ENCODE measurements at regions not wholly inside any gene's neighbourhood (a gene's known extent, or its start where the extent isn't known, plus 50 kb on each side); places are given as distances from the start of the nearest gene placed in this dataset.

DNA sequence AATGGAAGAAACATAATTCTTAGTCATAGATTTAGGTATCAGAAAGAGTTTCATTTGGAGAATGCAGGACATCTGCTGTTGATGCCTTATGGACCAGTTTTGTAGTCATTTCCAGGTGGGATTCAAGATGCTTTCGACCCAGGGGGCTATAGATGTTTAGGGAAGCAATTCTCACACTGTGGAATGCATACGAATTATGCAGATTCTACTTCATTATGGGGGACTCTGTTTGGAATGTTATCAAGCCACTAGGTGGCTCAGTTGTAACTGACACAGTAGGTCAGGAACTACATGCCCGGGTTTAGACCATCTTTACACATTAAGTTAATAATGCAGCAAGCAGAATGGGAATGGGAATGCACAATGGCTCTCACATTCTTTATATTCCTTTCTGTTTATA lies 1359.8 kb downstream of the ZPLD1 start:
- H3K4me3 ChIP-seq (ENCODE audit: low read depth, low read length) = no peak overlapping the region
- no peak for TF ChIP-seq POLR2A (IDR thresholded peaks at IDR 0.05; ENCODE audit: extremely low read depth, insufficient read length)
- TF ChIP-seq MYC (IDR thresholded peaks at IDR 0.05; ENCODE audit: low read depth, low read length) = no peak
- TF ChIP-seq, protein P1, sequence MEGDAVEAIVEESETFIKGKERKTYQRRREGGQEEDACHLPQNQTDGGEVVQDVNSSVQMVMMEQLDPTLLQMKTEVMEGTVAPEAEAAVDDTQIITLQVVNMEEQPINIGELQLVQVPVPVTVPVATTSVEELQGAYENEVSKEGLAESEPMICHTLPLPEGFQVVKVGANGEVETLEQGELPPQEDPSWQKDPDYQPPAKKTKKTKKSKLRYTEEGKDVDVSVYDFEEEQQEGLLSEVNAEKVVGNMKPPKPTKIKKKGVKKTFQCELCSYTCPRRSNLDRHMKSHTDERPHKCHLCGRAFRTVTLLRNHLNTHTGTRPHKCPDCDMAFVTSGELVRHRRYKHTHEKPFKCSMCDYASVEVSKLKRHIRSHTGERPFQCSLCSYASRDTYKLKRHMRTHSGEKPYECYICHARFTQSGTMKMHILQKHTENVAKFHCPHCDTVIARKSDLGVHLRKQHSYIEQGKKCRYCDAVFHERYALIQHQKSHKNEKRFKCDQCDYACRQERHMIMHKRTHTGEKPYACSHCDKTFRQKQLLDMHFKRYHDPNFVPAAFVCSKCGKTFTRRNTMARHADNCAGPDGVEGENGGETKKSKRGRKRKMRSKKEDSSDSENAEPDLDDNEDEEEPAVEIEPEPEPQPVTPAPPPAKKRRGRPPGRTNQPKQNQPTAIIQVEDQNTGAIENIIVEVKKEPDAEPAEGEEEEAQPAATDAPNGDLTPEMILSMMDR (IDR thresholded peaks at IDR 0.05; ENCODE audit: low read depth, low read length) = peak; percentile 16
- peak; percentile 11 for DNase-seq (ENCODE audit: low read depth)

DNA sequence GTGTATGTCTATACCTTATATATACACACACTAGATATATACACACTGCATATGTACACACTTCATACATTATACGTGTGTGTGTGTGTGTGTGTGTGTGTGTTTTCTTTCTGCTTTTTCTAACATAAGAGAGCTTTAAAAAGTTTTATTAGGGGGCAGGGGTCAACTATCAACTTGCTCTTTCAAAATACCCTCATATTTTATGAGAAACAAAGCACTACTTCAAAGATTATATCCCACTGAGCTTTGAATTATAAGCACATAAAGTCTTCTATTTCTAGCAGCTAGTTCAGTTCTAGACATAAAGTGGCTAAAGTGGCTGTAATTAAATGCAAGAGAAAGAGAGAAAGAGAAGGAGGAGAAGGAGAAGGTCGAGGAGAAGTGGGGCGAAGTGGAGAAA lies 1361.3 kb downstream of the ZPLD1 start:
- DNase-seq (ENCODE audit: low read depth) = no peak
- TF ChIP-seq MYC (IDR thresholded peaks at IDR 0.05; ENCODE audit: low read depth, low read length) (no peak), POLR2A (IDR thresholded peaks at IDR 0.05; ENCODE audit: extremely low read depth, insufficient read length) (no peak)
- TF ChIP-seq, protein P2, sequence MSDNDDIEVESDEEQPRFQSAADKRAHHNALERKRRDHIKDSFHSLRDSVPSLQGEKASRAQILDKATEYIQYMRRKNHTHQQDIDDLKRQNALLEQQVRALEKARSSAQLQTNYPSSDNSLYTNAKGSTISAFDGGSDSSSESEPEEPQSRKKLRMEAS (IDR thresholded peaks at IDR 0.05; ENCODE audit: low read depth, low read length) = no peak
- TF ChIP-seq, protein P1 (IDR thresholded peaks at IDR 0.05; ENCODE audit: low read depth, low read length) = no peak
- no peak overlapping the region for H3K4me3 ChIP-seq (ENCODE audit: low read depth, low read length)

DNA sequence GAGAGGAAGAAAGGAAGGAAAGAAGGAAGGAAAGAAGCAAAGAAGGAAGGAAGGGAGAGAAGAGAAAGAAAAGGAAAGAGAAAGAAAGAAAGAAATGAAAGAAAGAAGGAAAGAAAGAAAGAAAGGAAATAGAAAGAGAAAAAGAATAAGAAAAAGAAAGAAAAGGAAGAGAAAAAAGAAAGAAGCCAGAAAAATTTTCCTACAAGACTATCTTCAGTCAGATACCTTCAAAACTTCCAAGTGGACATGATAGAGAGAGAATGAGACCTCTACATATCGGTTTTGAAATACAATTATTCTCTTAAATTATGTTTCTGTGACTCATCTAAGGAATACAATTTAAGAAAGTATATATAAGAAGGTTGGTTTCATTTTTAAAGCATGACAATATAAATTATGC lies 1369.0 kb downstream of the ZPLD1 start:
- no peak overlapping the region for H3K4me3 ChIP-seq (ENCODE audit: low read depth, low read length)
- DNase-seq (ENCODE audit: low read depth) = no peak
- TF ChIP-seq, protein P1 (IDR thresholded peaks at IDR 0.05; ENCODE audit: low read depth, low read length) = no peak
- TF ChIP-seq, protein P2 (IDR thresholded peaks at IDR 0.05; ENCODE audit: low read depth, low read length) = no peak
- TF ChIP-seq MYC (IDR thresholded peaks at IDR 0.05; ENCODE audit: low read depth, low read length) = no peak
- TF ChIP-seq POLR2A (IDR thresholded peaks at IDR 0.05; ENCODE audit: extremely low read depth, insufficient read length) = no peak

DNA sequence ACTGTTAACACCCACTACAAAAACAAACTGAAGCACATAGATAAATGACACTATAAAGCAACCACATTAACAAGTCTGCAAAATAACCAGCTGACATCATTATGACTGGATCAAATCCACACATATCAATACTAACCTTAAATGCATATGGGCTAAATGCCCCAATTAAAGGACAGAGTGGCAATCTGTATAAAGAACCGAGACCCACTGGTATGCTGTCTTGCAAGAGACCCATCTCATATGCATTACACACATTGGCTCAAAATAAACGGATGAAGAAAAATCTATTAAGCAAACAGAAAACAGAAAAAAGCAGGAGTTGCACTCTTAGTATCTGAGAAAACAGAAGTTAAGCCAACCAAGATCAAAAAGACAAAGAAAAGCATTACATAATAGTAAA lies 1375.4 kb downstream of the ZPLD1 start:
- DNase-seq (ENCODE audit: low read depth) = no peak
- no peak for TF ChIP-seq POLR2A (IDR thresholded peaks at IDR 0.05; ENCODE audit: extremely low read depth, insufficient read length)
- TF ChIP-seq, protein P2 (IDR thresholded peaks at IDR 0.05; ENCODE audit: low read depth, low read length) = no peak
- TF ChIP-seq, protein P1 (IDR thresholded peaks at IDR 0.05; ENCODE audit: low read depth, low read length) = no peak
- no peak for TF ChIP-seq MYC (IDR thresholded peaks at IDR 0.05; ENCODE audit: low read depth, low read length)
- H3K4me3 ChIP-seq (ENCODE audit: low read depth, low read length) = no peak overlapping the region

DNA sequence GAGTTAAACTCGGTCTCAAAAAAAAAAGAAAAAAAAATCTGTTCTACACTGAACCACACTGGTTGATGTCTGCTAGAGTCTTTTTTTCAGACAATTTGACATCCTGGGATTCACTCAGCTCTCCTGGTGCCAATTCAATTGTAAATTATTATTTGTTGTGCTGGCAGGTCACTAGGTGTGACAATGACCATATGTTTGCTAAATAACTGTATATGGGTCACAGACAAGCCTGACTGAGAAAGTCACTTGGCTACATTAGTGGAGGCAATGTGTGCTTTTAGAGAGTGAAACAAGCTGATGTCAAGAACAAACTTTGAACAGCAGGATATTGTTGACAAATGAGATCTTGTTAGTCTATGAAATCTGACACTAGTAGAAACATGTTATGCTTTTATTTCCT lies 1379.1 kb downstream of the ZPLD1 start:
- no peak for DNase-seq (ENCODE audit: low read depth)
- TF ChIP-seq MYC (IDR thresholded peaks at IDR 0.05; ENCODE audit: low read depth, low read length) (no peak), POLR2A (IDR thresholded peaks at IDR 0.05; ENCODE audit: extremely low read depth, insufficient read length) (no peak)
- TF ChIP-seq, protein P2 (IDR thresholded peaks at IDR 0.05; ENCODE audit: low read depth, low read length) = no peak
- TF ChIP-seq, protein P1 (IDR thresholded peaks at IDR 0.05; ENCODE audit: low read depth, low read length) = no peak
- H3K4me3 ChIP-seq (ENCODE audit: low read depth, low read length) = no peak overlapping the region

DNA sequence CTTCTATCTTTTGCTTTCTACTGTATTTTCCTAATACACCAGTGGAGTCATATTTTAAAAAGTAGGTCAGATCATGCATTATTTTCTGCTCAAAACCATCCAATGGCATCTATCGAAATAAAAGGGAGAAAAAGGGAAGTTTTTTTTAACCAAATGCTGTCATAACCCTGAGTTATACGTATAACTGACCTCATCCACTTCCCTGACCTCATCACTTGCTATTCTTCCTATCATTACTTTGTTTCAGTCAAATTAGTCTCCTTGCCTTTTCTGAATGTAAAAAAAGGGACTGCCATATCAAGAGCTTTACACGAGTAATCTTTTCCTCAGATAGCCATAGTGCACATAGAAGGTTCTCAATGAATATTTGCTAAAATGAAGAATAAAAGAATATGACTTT lies 1383.6 kb downstream of the ZPLD1 start:
- no peak for DNase-seq (ENCODE audit: low read depth)
- no peak overlapping the region for H3K4me3 ChIP-seq (ENCODE audit: low read depth, low read length)
- TF ChIP-seq, protein P2 (IDR thresholded peaks at IDR 0.05; ENCODE audit: low read depth, low read length) = no peak
- TF ChIP-seq, protein P1 (IDR thresholded peaks at IDR 0.05; ENCODE audit: low read depth, low read length) = no peak
- no peak for TF ChIP-seq MYC (IDR thresholded peaks at IDR 0.05; ENCODE audit: low read depth, low read length)
- TF ChIP-seq POLR2A (IDR thresholded peaks at IDR 0.05; ENCODE audit: extremely low read depth, insufficient read length) = no peak

Data from NB4 (cell line).